OCI-LY3 (cell line): ENCODE measurements at regions not wholly inside any gene's neighbourhood (a gene's known extent, or its start where the extent isn't known, plus 50 kb on each side); places are given as distances from the start of the nearest gene placed in this dataset.

Source experiments
- H2AFZ ChIP-seq: fragments of 200-600, 300-600 bp; shearing (Covaris generic); 2 replicates; pipeline ENCODE4 v1.6.0; 2014; ENCODE audit warnings: antibody characterized with exemption, low read depth, low read length
- H3K27ac ChIP-seq: fragments of 200-600, 300-600 bp; sonication (generic); 2 replicates; pipeline ENCODE4 v1.5.1; 2014; ENCODE audit warnings: mild to moderate bottlenecking, low read length, moderate library complexity, mixed read lengths
- H3K27me3 ChIP-seq: fragments of 200-600, 300-600 bp; sonication (generic); 2 replicates; pipeline ENCODE4 v1.6.1; 2014; ENCODE audit warnings: low read depth, low read length, mixed read lengths
- H3K36me3 ChIP-seq: fragments of 200-600, 300-600 bp; sonication (generic); replicated peaks from 2 replicates; pipeline ENCODE3; 2014; ENCODE audit warnings: low read depth, low read length, mixed read lengths
- H3K4me1 ChIP-seq: fragments of 300-600, 200-600 bp; sonication (generic); 2 replicates; pipeline ENCODE4 v1.6.1; 2014; ENCODE audit warnings: low read length, mixed read lengths
- H3K4me2 ChIP-seq: fragments of 200-600, 300-600 bp; sonication (generic); 2 replicates; pipeline ENCODE4 v1.6.1; 2014; ENCODE audit warnings: low read length, mixed read lengths
- H3K4me3 ChIP-seq: fragments of 300-600, 200-600 bp; sonication (generic); 2 replicates; pipeline ENCODE4 v1.5.1; 2014; ENCODE audit warnings: antibody characterized with exemption, mild to moderate bottlenecking, low read length, moderate library complexity
- H3K79me2 ChIP-seq: fragments of 300-600, 200-600 bp; shearing (Covaris generic); 2 replicates; pipeline ENCODE4 v1.6.1; 2014; ENCODE audit warnings: mild to moderate bottlenecking, low read length, mixed read lengths
- H3K9ac ChIP-seq: fragments of 300-600, 200-600 bp; shearing (Covaris generic); 2 replicates; pipeline ENCODE4 v1.6.0; 2014; ENCODE audit warnings: mild to moderate bottlenecking, low read length, moderate library complexity
- H3K9me3 ChIP-seq: fragments of 200-600, 300-600 bp; shearing (Covaris generic); 2 replicates; pipeline ENCODE4 v1.6.1; 2014; ENCODE audit warnings: low read length, mixed read lengths; ENCODE audit not compliant: insufficient read depth
- H4K20me1 ChIP-seq: fragments of 200-600, 300-600 bp; sonication (generic); 2 replicates; pipeline ENCODE4 v1.6.1; 2016; ENCODE audit warnings: low read length, mixed read lengths; ENCODE audit not compliant: insufficient read depth
- CTCF ChIP-seq: fragments of 200-600, 300-600 bp; sonication (generic); IDR thresholded peaks from 2 replicates; pipeline ENCODE4 v1.5.1; 2014; ENCODE audit warnings: antibody characterized with exemption, low read length, low read depth
- EZH2phosphoT487 ChIP-seq: fragments of 200-600 bp; shearing (Covaris generic); IDR thresholded peaks from 2 replicates; pipeline ENCODE4 v1.6.1; 2018; ENCODE audit warnings: antibody characterized with exemption, mixed run types, low read depth

GRCh38 chr4:79185526-79186045, 140.3 kb downstream of the NAA11 start:
- H3K27ac ChIP-seq: no peak overlapping the region
- no peak overlapping the region for H3K4me2 ChIP-seq
- H3K4me3 ChIP-seq: no peak overlapping the region
- H3K36me3 ChIP-seq: no peaks in the 10 kb centered on the region
- H3K27me3 ChIP-seq: no peaks in the 10 kb centered on the region
- H3K79me2 ChIP-seq: no peaks in the 10 kb centered on the region
- H3K9ac ChIP-seq: no peak overlapping the region
- H4K20me1 ChIP-seq: no peaks in the 10 kb centered on the region
- H3K9me3 ChIP-seq: no peaks in the 10 kb centered on the region
- TF ChIP-seq EZH2phosphoT487 (no peak), CTCF (no peak)
- H3K4me1 ChIP-seq: no peaks in the 10 kb centered on the region
- no peak overlapping the region for H2AFZ ChIP-seq

GRCh38 chr4:79184476-79184875, 141.4 kb downstream of the NAA11 start:
- Histone ChIP-seq H4K20me1 (no peaks in the 10 kb centered on the region), H2AFZ (no peak overlapping the region), H3K36me3 (no peaks in the 10 kb centered on the region), H3K4me1 (no peaks in the 10 kb centered on the region), H3K27ac (no peak overlapping the region), H3K4me2 (no peak overlapping the region), H3K9ac (no peak overlapping the region), H3K4me3 (no peak overlapping the region), H3K9me3 (no peaks in the 10 kb centered on the region), H3K79me2 (no peaks in the 10 kb centered on the region), H3K27me3 (no peaks in the 10 kb centered on the region)
- TF ChIP-seq EZH2phosphoT487 (no peak), CTCF (no peak)

GRCh38 chr4:79182209-79182608, 143.7 kb downstream of the NAA11 start:
- H3K27ac ChIP-seq: no peak overlapping the region
- no peaks in the 10 kb centered on the region for H4K20me1 ChIP-seq
- H3K27me3 ChIP-seq: no peaks in the 10 kb centered on the region
- H3K79me2 ChIP-seq: no peaks in the 10 kb centered on the region
- H3K36me3 ChIP-seq: no peaks in the 10 kb centered on the region
- no peak overlapping the region for H3K4me3 ChIP-seq
- no peak overlapping the region for H2AFZ ChIP-seq
- H3K9ac ChIP-seq: no peak overlapping the region
- H3K4me2 ChIP-seq: no peak overlapping the region
- no peaks in the 10 kb centered on the region for H3K9me3 ChIP-seq
- no peaks in the 10 kb centered on the region for H3K4me1 ChIP-seq
- TF ChIP-seq EZH2phosphoT487: no peak
- TF ChIP-seq CTCF: no peak

GRCh38 chr4:79181190-79181589, 144.7 kb downstream of the NAA11 start:
- H3K4me1 ChIP-seq: no peaks in the 10 kb centered on the region
- H4K20me1 ChIP-seq: no peaks in the 10 kb centered on the region
- H3K27ac ChIP-seq: no peak overlapping the region
- no peak overlapping the region for H2AFZ ChIP-seq
- H3K27me3 ChIP-seq: no peaks in the 10 kb centered on the region
- H3K9ac ChIP-seq: no peak overlapping the region
- H3K36me3 ChIP-seq: no peaks in the 10 kb centered on the region
- TF ChIP-seq EZH2phosphoT487 (no peak), CTCF (no peak)
- H3K9me3 ChIP-seq: no peaks in the 10 kb centered on the region
- H3K4me3 ChIP-seq: no peak overlapping the region
- no peak overlapping the region for H3K4me2 ChIP-seq
- H3K79me2 ChIP-seq: no peaks in the 10 kb centered on the region
